HCT116 (cell line): ENCODE measurements at regions not wholly inside any gene's neighbourhood (a gene's known extent, or its start where the extent isn't known, plus 50 kb on each side); places are given as distances from the start of the nearest gene placed in this dataset.

Experiments
- CTCF ChIP-seq, 3 experiments: fragments of 200-600 bp in 1 of 3; sonication (generic) in 1 of 3; IDR thresholded peaks in 2 of 3; conservative IDR thresholded peaks in 1 of 3; 2 replicates each; pipeline ENCODE4 v1.5.1; 2012 to 2017; ENCODE audit warnings: low read depth in 2 of 3, low read length in 2 of 3, antibody characterized with exemption in 1 of 3, borderline replicate concordance in 1 of 3, control low read depth in 1 of 3, mild to moderate bottlenecking in 1 of 3, mixed read lengths in 1 of 3, mixed run types in 1 of 3, moderate library complexity in 1 of 3; ENCODE audit not compliant: insufficient read depth in 1 of 3
- EZH2 ChIP-seq: fragments of 200-600 bp; sonication (generic); IDR thresholded peaks from 2 replicates; pipeline ENCODE4 v1.6.1; 2017; ENCODE audit warnings: antibody characterized with exemption, mixed run types
- POLR2AphosphoS5 ChIP-seq: IDR thresholded peaks from 2 replicates; pipeline ENCODE4 v1.6.1; 2011; ENCODE audit warnings: mild to moderate bottlenecking, low read depth, low read length, moderate library complexity

- no peak for TF ChIP-seq CTCF (IDR thresholded peaks at IDR 0.05 in 2 of 3, conservative IDR thresholded peaks at IDR 0.05 in 1 of 3; ENCODE audit: borderline replicate concordance in 1 of 3, insufficient read depth in 1 of 3, low read depth in 2 of 3, low read length in 2 of 3)
- TF ChIP-seq EZH2: no peak
- TF ChIP-seq POLR2AphosphoS5: no peak
Measured at GRCh38 chr12:22916241-22916640, 291.3 kb downstream of the ETNK1 start.
